ENCODE measurements at regions not wholly inside any gene's neighbourhood (a gene's known extent, or its start where the extent isn't known, plus 50 kb on each side); places are given as distances from the start of the nearest gene placed in this dataset.
A peak's percentile ranks its signal among the peaks of the same experiment; 100 is the strongest.
"Not testable (repeated sequence)": the region's sequence is repeated elsewhere in the genome, so short reads cannot be mapped to it uniquely, and the experiment has no call there.

- TF ChIP-seq CTCF (IDR thresholded peaks at IDR 0.05), result peak; percentile 83
- Mint-ChIP-seq H3K27ac (no peak overlapping the region), H3K36me3 (ENCODE audit: low read depth) (no peaks in the 10 kb centered on the region), H3K9me3 (no peaks in the 10 kb centered on the region), H3K4me1 (ENCODE audit: low read depth) (no peaks in the 10 kb centered on the region), H3K27me3 (peaks cover 34% of the 10 kb centered on the region), H3K4me3 (no peak overlapping the region)
- H3K36me3 ChIP-seq (ENCODE audit: insufficient read depth, low read length), result no peaks in the 10 kb centered on the region
- H3K27me3 ChIP-seq (ENCODE audit: control insufficient read depth in 1 of 2, insufficient read depth in 2 of 2, low read length in 2 of 2), result peaks cover 0 to 2% of the 10 kb centered on the region in 2 experiments
- DNase-seq (peak; percentile 51 to 79 (median 60)), ATAC-seq (ENCODE audit: poor library complexity) (no peak)
- intact Hi-C loops (cut with DNase I, micrococcal nuclease), result loop anchor here (1.0 to 5.0 kb wide), 3 partner anchors 103 to 670 kb away; no protein-coding TSS in a partner anchor
- no peaks in the 10 kb centered on the region for H3K4me1 ChIP-seq (ENCODE audit: insufficient read depth, low read length)
- ChIA-PET CTCF (interaction anchor here (0.6 to 1.8 kb wide), 6 partner anchors 9 to 107 kb away, joined by 3 to 9 read pairs (median 3); no protein-coding TSS in a partner anchor), POLR2A (no interaction called here)
- H3K4me3 ChIP-seq (ENCODE audit: low read length), result no peak overlapping the region
- H3K9me3 ChIP-seq (ENCODE audit: control insufficient read depth in 1 of 2, insufficient read depth in 1 of 2, low read length in 2 of 2), result no peaks in the 10 kb centered on the region
- no peak overlapping the region for H3K27ac ChIP-seq (ENCODE audit: low read depth in 1 of 2, low read length in 2 of 2)
These were observed 130.3 kb upstream of the LSM14A start for GRCh38 chr19:34041925-34042521.

GRCh38 chr19:34044021-34044420, 128.3 kb upstream of the LSM14A start:
- H3K27me3 Mint-ChIP-seq, result peaks cover 47% of the 10 kb centered on the region
- no peak overlapping the region for H3K4me3 Mint-ChIP-seq
- no peak for ATAC-seq (ENCODE audit: poor library complexity)
- CTCF ChIA-PET, result no interaction called here
- no peaks in the 10 kb centered on the region for H3K4me1 Mint-ChIP-seq (ENCODE audit: low read depth)
- Histone ChIP-seq H3K4me1 (ENCODE audit: insufficient read depth, low read length) (no peaks in the 10 kb centered on the region), H3K36me3 (ENCODE audit: insufficient read depth, low read length) (no peaks in the 10 kb centered on the region), H3K4me3 (ENCODE audit: low read length) (no peak overlapping the region), H3K27ac (ENCODE audit: low read depth in 1 of 2, low read length in 2 of 2) (no peak overlapping the region), H3K27me3 (ENCODE audit: control insufficient read depth in 1 of 2, insufficient read depth in 2 of 2, low read length in 2 of 2) (peaks cover 0 to 7% of the 10 kb centered on the region in 2 experiments), H3K9me3 (ENCODE audit: control insufficient read depth in 1 of 2, insufficient read depth in 1 of 2, low read length in 2 of 2) (no peaks in the 10 kb centered on the region)
- DNase-seq, result no peak
- H3K36me3 Mint-ChIP-seq (ENCODE audit: low read depth), result no peaks in the 10 kb centered on the region
- no peak for TF ChIP-seq CTCF (IDR thresholded peaks at IDR 0.05)
- intact Hi-C loops (cut with DNase I, micrococcal nuclease), result loop anchor here (5.0 kb wide), 2 partner anchors 303 to 668 kb away; no protein-coding TSS in a partner anchor
- POLR2A ChIA-PET, result no interaction called here
- no peaks in the 10 kb centered on the region for H3K9me3 Mint-ChIP-seq
- H3K27ac Mint-ChIP-seq, result no peak overlapping the region

- Mint-ChIP-seq H3K27me3 (peaks cover 42% of the 10 kb centered on the region), H3K36me3 (ENCODE audit: low read depth) (no peaks in the 10 kb centered on the region), H3K4me3 (no peak overlapping the region), H3K4me1 (ENCODE audit: low read depth) (no peaks in the 10 kb centered on the region), H3K27ac (no peak overlapping the region), H3K9me3 (peaks cover 2% of the 10 kb centered on the region)
- peaks cover 0 to 4% of the 10 kb centered on the region in 2 experiments for H3K27me3 ChIP-seq (ENCODE audit: control insufficient read depth in 1 of 2, insufficient read depth in 2 of 2, low read length in 2 of 2)
- no peak overlapping the region for H3K4me3 ChIP-seq (ENCODE audit: low read length)
- H3K36me3 ChIP-seq (ENCODE audit: insufficient read depth, low read length), result no peaks in the 10 kb centered on the region
- ATAC-seq (ENCODE audit: poor library complexity), result no peak
- POLR2A ChIA-PET, result no interaction called here
- H3K27ac ChIP-seq (ENCODE audit: low read depth in 1 of 2, low read length in 2 of 2), result no peak overlapping the region
- CTCF ChIA-PET, result no interaction called here
- intact Hi-C loops (cut with DNase I, micrococcal nuclease), result no loop called here
- TF ChIP-seq CTCF (IDR thresholded peaks at IDR 0.05), result no peak
- no peaks in the 10 kb centered on the region for H3K4me1 ChIP-seq (ENCODE audit: insufficient read depth, low read length)
- H3K9me3 ChIP-seq (ENCODE audit: control insufficient read depth in 1 of 2, insufficient read depth in 1 of 2, low read length in 2 of 2), result no peaks in the 10 kb centered on the region
- no peak for DNase-seq
These were observed 122.4 kb upstream of the LSM14A start for GRCh38 chr19:34049944-34050343.

GRCh38 chr19:34050430-34050829, 121.9 kb upstream of the LSM14A start:
- H3K36me3 ChIP-seq (ENCODE audit: insufficient read depth, low read length); ATAC-seq (ENCODE audit: poor library complexity); POLR2A ChIA-PET; H3K27ac Mint-ChIP-seq; DNase-seq; H3K36me3 Mint-ChIP-seq (ENCODE audit: low read depth); intact Hi-C loops (cut with DNase I, micrococcal nuclease); H3K4me1 ChIP-seq (ENCODE audit: insufficient read depth, low read length); H3K4me1 Mint-ChIP-seq (ENCODE audit: low read depth); H3K4me3 ChIP-seq (ENCODE audit: low read length); CTCF ChIA-PET; H3K4me3 Mint-ChIP-seq; H3K9me3 ChIP-seq (ENCODE audit: control insufficient read depth in 1 of 2, insufficient read depth in 1 of 2, low read length in 2 of 2); H3K27me3 ChIP-seq (ENCODE audit: control insufficient read depth in 1 of 2, insufficient read depth in 2 of 2, low read length in 2 of 2); H3K27ac ChIP-seq (ENCODE audit: low read depth in 1 of 2, low read length in 2 of 2); H3K9me3 Mint-ChIP-seq: not testable (repeated sequence)
- peaks cover 42% of the 10 kb centered on the region for H3K27me3 Mint-ChIP-seq

Data from CD4-positive, alpha-beta T cell (primary cell).